ENCODE measurements at regions not wholly inside any gene's neighbourhood (a gene's known extent, or its start where the extent isn't known, plus 50 kb on each side); places are given as distances from the start of the nearest gene placed in this dataset.

GRCh38 chr9:107586493-107586892, 96.9 kb upstream of the KLF4 start:
- no peak overlapping the region for H3K27ac ChIP-seq (ENCODE audit: low read length in 2 of 2)
- no peak overlapping the region for H3K9ac ChIP-seq (ENCODE audit: low read length)
- no peaks in the 10 kb centered on the region for H3K4me1 Mint-ChIP-seq
- TF ChIP-seq EZH2 (IDR thresholded peaks at IDR 0.05; ENCODE audit: borderline replicate concordance, insufficient read depth, low read depth, low read length, poor library complexity, severe bottlenecking) = no peak
- TF ChIP-seq CTCF (IDR thresholded peaks at IDR 0.05) = no peak
- no peak overlapping the region for H3K4me3 ChIP-seq (ENCODE audit: control extremely low read depth in 1 of 5, extremely low read depth in 1 of 5, insufficient read depth in 1 of 5, low read depth in 2 of 5, low read length in 4 of 5)
- no peak overlapping the region for H3K4me2 ChIP-seq (replicated peaks; ENCODE audit: low read depth, low read length, poor library complexity, severe bottlenecking)
- no peaks in the 10 kb centered on the region for H3K27me3 ChIP-seq (replicated peaks in 1 of 4; ENCODE audit: control extremely low read depth in 1 of 4, control insufficient read depth in 3 of 4, insufficient read depth in 4 of 4, low read length in 3 of 4)
- ChIA-PET CTCF (no interaction called here), POLR2A (no interaction called here)
- no peaks in the 10 kb centered on the region for H4K20me1 ChIP-seq (ENCODE audit: control insufficient read depth, insufficient read depth, low read length, poor library complexity, severe bottlenecking)
- no peak overlapping the region for H3K27ac Mint-ChIP-seq
- no peaks in the 10 kb centered on the region for H3K36me3 ChIP-seq (replicated peaks in 1 of 2; ENCODE audit: control extremely low read depth in 1 of 2, control insufficient read depth in 1 of 2, extremely low read depth in 1 of 2, insufficient read depth in 2 of 2, low read length in 1 of 2)
- H3K4me1 ChIP-seq (ENCODE audit: control insufficient read depth in 2 of 2, insufficient read depth in 2 of 2, low read length in 2 of 2) = no peaks in the 10 kb centered on the region
- no peak overlapping the region for H3K4me3 Mint-ChIP-seq
- 97% methylated on average over 3 of the region's 3 CpGs for WGBS (ENCODE audit: insufficient coverage)
- ATAC-seq (ENCODE audit: low read depth) (no peak), DNase-seq (no peak)
- H3K9me3 Mint-ChIP-seq (ENCODE audit: insufficient read depth) = no peaks in the 10 kb centered on the region
- H3K79me2 ChIP-seq (ENCODE audit: control insufficient read depth, insufficient read depth, low read length) = no peaks in the 10 kb centered on the region
- H3K9me3 ChIP-seq (ENCODE audit: control extremely low read depth in 1 of 3, control insufficient read depth in 2 of 3, insufficient read depth in 1 of 3, low read length in 2 of 3) = no peaks in the 10 kb centered on the region
- H3K27me3 Mint-ChIP-seq = peaks cover 20% of the 10 kb centered on the region
- intact Hi-C loops (cut with micrococcal nuclease) = no loop called here
- H2AFZ ChIP-seq (ENCODE audit: insufficient read depth, low read depth, low read length, poor library complexity, severe bottlenecking) = no peak overlapping the region

- DNase-seq (no peak), ATAC-seq (ENCODE audit: low read depth) (no peak)
- Histone ChIP-seq H3K4me3 (ENCODE audit: control extremely low read depth in 1 of 5, extremely low read depth in 1 of 5, insufficient read depth in 1 of 5, low read depth in 2 of 5, low read length in 4 of 5) (no peak overlapping the region), H4K20me1 (ENCODE audit: control insufficient read depth, insufficient read depth, low read length, poor library complexity, severe bottlenecking) (no peaks in the 10 kb centered on the region), H3K9ac (ENCODE audit: low read length) (no peak overlapping the region), H3K9me3 (ENCODE audit: control extremely low read depth in 1 of 3, control insufficient read depth in 2 of 3, insufficient read depth in 1 of 3, low read length in 2 of 3) (no peaks in the 10 kb centered on the region), H3K27ac (ENCODE audit: low read length in 2 of 2) (no peak overlapping the region), H3K4me1 (ENCODE audit: control insufficient read depth in 2 of 2, insufficient read depth in 2 of 2, low read length in 2 of 2) (no peaks in the 10 kb centered on the region), H2AFZ (ENCODE audit: insufficient read depth, low read depth, low read length, poor library complexity, severe bottlenecking) (no peak overlapping the region), H3K36me3 (replicated peaks in 1 of 2; ENCODE audit: control extremely low read depth in 1 of 2, control insufficient read depth in 1 of 2, extremely low read depth in 1 of 2, insufficient read depth in 2 of 2, low read length in 1 of 2) (no peaks in the 10 kb centered on the region), H3K27me3 (replicated peaks in 1 of 4; ENCODE audit: control extremely low read depth in 1 of 4, control insufficient read depth in 3 of 4, insufficient read depth in 4 of 4, low read length in 3 of 4) (no peaks in the 10 kb centered on the region), H3K79me2 (ENCODE audit: control insufficient read depth, insufficient read depth, low read length) (no peaks in the 10 kb centered on the region), H3K4me2 (replicated peaks; ENCODE audit: low read depth, low read length, poor library complexity, severe bottlenecking) (no peak overlapping the region)
- no peaks in the 10 kb centered on the region for H3K4me1 Mint-ChIP-seq
- TF ChIP-seq EZH2 (IDR thresholded peaks at IDR 0.05; ENCODE audit: borderline replicate concordance, insufficient read depth, low read depth, low read length, poor library complexity, severe bottlenecking) (no peak), CTCF (IDR thresholded peaks at IDR 0.05) (no peak)
- H3K27me3 Mint-ChIP-seq = peaks cover 24% of the 10 kb centered on the region
- intact Hi-C loops (cut with micrococcal nuclease) = no loop called here
- no peaks in the 10 kb centered on the region for H3K9me3 Mint-ChIP-seq (ENCODE audit: insufficient read depth)
- WGBS (ENCODE audit: insufficient coverage) = 95% methylated on average over 2 of the region's 3 CpGs
- no peak overlapping the region for H3K27ac Mint-ChIP-seq
- ChIA-PET POLR2A (no interaction called here), CTCF (interaction anchor here (0.6 kb wide), 1 partner anchor 1262 kb away, joined by 4 read pairs; no protein-coding TSS in a partner anchor)
- H3K4me3 Mint-ChIP-seq = no peak overlapping the region
These were observed 95.9 kb upstream of the KLF4 start for GRCh38 chr9:107585465-107585864.

Data from B cell (primary cell).